SK-N-SH (cell line): ENCODE measurements at regions not wholly inside any gene's neighbourhood (a gene's known extent, or its start where the extent isn't known, plus 50 kb on each side); places are given as distances from the start of the nearest gene placed in this dataset.

Experiments used
- CTCF ChIA-PET: fragments of 300-600, 350-600 bp; formaldehyde crosslinking; extraction: SDS; loops from one replicate; lab custom pipeline; 2021; lab: Yijun Ruan, JAX
- POLR2A ChIA-PET: fragments of 350-600 bp; sonication (Branson Sonifier 250); formaldehyde crosslinking; extraction: SDS; loops from one replicate; lab custom pipeline; 2020; ENCODE audit warnings: antibody characterized with exemption, inconsistent platforms; lab: Yijun Ruan, JAX
- DNase-seq: peaks from one replicate; pipeline ENCODE4 v3.0.0; 2012
- H2AFZ ChIP-seq: fragments of 200-600 bp; sonication (generic); 2 replicates; pipeline ENCODE4 v1.8.1; 2016; ENCODE audit warnings: antibody characterized with exemption, mild to moderate bottlenecking, low read depth
- H3F3A ChIP-seq: fragments of 200-600 bp; sonication (generic); replicated peaks from 2 replicates; pipeline ENCODE3; 2016; ENCODE audit warnings: antibody characterized with exemption, mild to moderate bottlenecking; ENCODE audit not compliant: insufficient read depth
- H3K27ac ChIP-seq, 2 experiments: fragments of 200-500 bp in 1 of 2; fragments of 200-600 bp in 1 of 2; sonication (Bioruptor generic) in 1 of 2; sonication (generic), shearing (Covaris generic) in 1 of 2; 2 replicates each; pipeline versions ENCODE4 v1.5.1 to v1.6.1; 2014 to 2016; ENCODE audit warnings: low read depth in 2 of 2, inconsistent platforms in 1 of 2, low read length in 1 of 2, mild to moderate bottlenecking in 1 of 2, mixed read lengths in 1 of 2
- H3K27me3 ChIP-seq: fragments of 200-600 bp; sonication (generic), shearing (Covaris generic); 2 replicates; pipeline ENCODE4 v1.6.1; 2016; ENCODE audit warnings: mixed run types; ENCODE audit not compliant: insufficient read depth
- H3K36me3 ChIP-seq, 2 experiments: fragments of 200-500 bp in 1 of 2; fragments of 200-600 bp in 1 of 2; sonication (Bioruptor generic) in 1 of 2; sonication (generic) in 1 of 2; replicated peaks in 1 of 2; 2 replicates each; pipeline versions ENCODE3 to v1.5.1; 2014 to 2016; ENCODE audit warnings: low read length in 1 of 2, mild to moderate bottlenecking in 1 of 2; ENCODE audit not compliant: insufficient read depth in 2 of 2, control insufficient read depth in 1 of 2
- H3K4me1 ChIP-seq, 2 experiments: fragments of 200-500 bp in 1 of 2; fragments of 200-600 bp in 1 of 2; sonication (Bioruptor generic) in 1 of 2; sonication (generic), shearing (Covaris generic) in 1 of 2; 2 replicates each; pipeline versions ENCODE4 v1.5.1 to v1.6.1; 2014 to 2016; ENCODE audit warnings: low read depth in 1 of 2, low read length in 1 of 2, mixed run types in 1 of 2; ENCODE audit not compliant: insufficient read depth in 2 of 2, control insufficient read depth in 1 of 2
- H3K4me2 ChIP-seq: fragments of 200-600 bp; sonication (generic), shearing (Covaris generic); 2 replicates; pipeline ENCODE4 v1.6.1; 2017; ENCODE audit warnings: mixed run types
- H3K4me3 ChIP-seq, 2 experiments: fragments of 200-500 bp in 1 of 2; fragments of 200-600 bp in 1 of 2; sonication (Bioruptor generic) in 1 of 2; sonication (generic), shearing (Covaris generic) in 1 of 2; 2 replicates each; pipeline versions ENCODE4 v1.5.1 to v1.8.1; 2014 to 2016; ENCODE audit warnings: low read depth in 2 of 2, inconsistent platforms in 1 of 2, low read length in 1 of 2, mild to moderate bottlenecking in 1 of 2, mixed read lengths in 1 of 2, moderate library complexity in 1 of 2
- H3K79me2 ChIP-seq: fragments of 200-600 bp; sonication (generic); 2 replicates; pipeline ENCODE4 v1.8.1; 2017; ENCODE audit warnings: mild to moderate bottlenecking; ENCODE audit not compliant: insufficient read depth
- H3K9ac ChIP-seq: fragments of 200-600 bp; sonication (generic); 2 replicates; pipeline ENCODE4 v1.6.1; 2017; ENCODE audit warnings: mixed run types
- H3K9me2 ChIP-seq: fragments of 200-600 bp; sonication (generic); 2 replicates; pipeline ENCODE4 v1.6.1; 2017; ENCODE audit warnings: mixed run types
- H3K9me3 ChIP-seq: fragments of 200-600 bp; sonication (generic); 2 replicates; pipeline ENCODE4 v1.6.1; 2017; ENCODE audit warnings: mixed run types, mild to moderate bottlenecking, moderate library complexity
- H4K20me1 ChIP-seq: fragments of 200-600 bp; sonication (generic); 2 replicates; pipeline ENCODE4 v1.6.1; 2017; ENCODE audit warnings: mild to moderate bottlenecking, mixed run types; ENCODE audit not compliant: insufficient read depth
- ELF1 ChIP-seq: IDR thresholded peaks from 2 replicates; pipeline ENCODE4 v1.4.0; 2012
- EZH2phosphoT487 ChIP-seq: fragments of 200-600 bp; sonication (generic); IDR thresholded peaks from 2 replicates; pipeline ENCODE4 v1.6.1; 2017; ENCODE audit warnings: low read depth, mixed run types, mild to moderate bottlenecking, antibody characterized with exemption, moderate library complexity, borderline replicate concordance
- FOSL2 ChIP-seq: IDR thresholded peaks from 2 replicates; pipeline ENCODE4 v1.4.0; 2012; ENCODE audit warnings: low read depth, mild to moderate bottlenecking, moderate library complexity, borderline replicate concordance
- FOXJ3 ChIP-seq: sonication (generic); formaldehyde crosslinking; IDR thresholded peaks from 2 replicates; pipeline ENCODE4 v1.5.1; 2020; ENCODE audit warnings: mild to moderate bottlenecking, missing genetic modification reagents
- FOXM1 ChIP-seq: IDR thresholded peaks from 2 replicates; pipeline ENCODE4 v1.4.0; 2012; ENCODE audit warnings: low read depth, mild to moderate bottlenecking
- GATA2 ChIP-seq: sonication (generic); formaldehyde crosslinking; IDR thresholded peaks from 2 replicates; pipeline ENCODE4 v1.5.0; 2020; ENCODE audit warnings: mild to moderate bottlenecking, missing genetic modification reagents
- MEF2A ChIP-seq: IDR thresholded peaks from 2 replicates; pipeline ENCODE4 v1.4.0; 2012; ENCODE audit warnings: low read depth, borderline replicate concordance
- NFIC ChIP-seq: IDR thresholded peaks from 2 replicates; pipeline ENCODE4 v1.4.0; 2012; ENCODE audit warnings: borderline replicate concordance
- RAD21 ChIP-seq: IDR thresholded peaks from 2 replicates; pipeline ENCODE4 v1.6.1; 2012; ENCODE audit warnings: mild to moderate bottlenecking, low read length
- RFX5 ChIP-seq: IDR thresholded peaks from 2 replicates; pipeline ENCODE4 v1.6.1; 2012; ENCODE audit warnings: mild to moderate bottlenecking, improper control_type of control experiment, low read length
- RXRA ChIP-seq: IDR thresholded peaks from 2 replicates; pipeline ENCODE4 v1.4.0; 2012; ENCODE audit warnings: low read depth, mild to moderate bottlenecking, borderline replicate concordance
- SIN3A ChIP-seq: IDR thresholded peaks from 2 replicates; pipeline ENCODE4 v1.6.1; 2012; ENCODE audit warnings: low read depth, mild to moderate bottlenecking, low read length, moderate library complexity, borderline replicate concordance
- TAF1 ChIP-seq: IDR thresholded peaks from 2 replicates; pipeline ENCODE4 v1.6.1; 2012; ENCODE audit warnings: low read depth, mild to moderate bottlenecking, low read length, moderate library complexity, borderline replicate concordance
- TEAD4 ChIP-seq: IDR thresholded peaks from 2 replicates; pipeline ENCODE4 v1.4.0; 2012; ENCODE audit warnings: mild to moderate bottlenecking, borderline replicate concordance; ENCODE audit not compliant: insufficient read depth
- YY1 ChIP-seq: IDR thresholded peaks from 2 replicates; pipeline ENCODE4 v1.4.0; 2012; ENCODE audit warnings: low read depth, mild to moderate bottlenecking
- WGBS: methylation state at CpG from one replicate; pipeline ENCODE4 v1.1.6; 2017; ENCODE audit warnings: low lambda C conversion rate; 5-methylcytosine and 5-hydroxymethylcytosine counted together
- TF ChIP-seq, protein P1 (sequence below): IDR thresholded peaks from 2 replicates; pipeline ENCODE4 v1.6.1; 2012; ENCODE audit warnings: mild to moderate bottlenecking, low read depth, low read length, moderate library complexity
- TF ChIP-seq, protein P2 (sequence below): IDR thresholded peaks from 2 replicates; pipeline ENCODE4 v1.4.0; 2012; ENCODE audit warnings: low read depth, borderline replicate concordance
- TF ChIP-seq, protein P3 (sequence below): IDR thresholded peaks from 2 replicates; pipeline ENCODE4 v1.4.0; 2012; ENCODE audit warnings: low read depth
- TF ChIP-seq, protein P4 (sequence below): IDR thresholded peaks from 2 replicates; pipeline ENCODE4 v1.4.0; 2012; ENCODE audit warnings: low read depth, borderline replicate concordance

DNA sequence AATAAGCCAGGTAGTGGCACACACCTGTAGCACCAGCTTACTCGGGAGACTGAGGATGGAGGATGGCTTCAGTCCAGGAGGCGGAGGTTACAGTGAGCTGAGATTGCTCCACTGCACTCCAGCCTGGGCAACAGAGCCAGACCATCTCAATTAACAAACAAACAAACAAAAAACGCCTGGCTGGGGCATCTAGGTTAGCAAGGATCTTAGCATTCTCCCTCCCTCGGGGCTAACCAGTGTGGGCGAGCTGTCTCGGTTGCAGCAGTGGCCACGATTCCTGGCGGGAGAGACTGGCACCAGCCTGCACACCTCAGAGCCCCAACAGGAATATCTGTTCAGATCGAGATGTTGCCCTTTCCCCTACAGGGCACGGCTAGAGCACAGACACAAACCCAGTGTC lies 91.3 kb upstream of the KCTD7 start:
- H4K20me1 ChIP-seq, result no peaks in the 10 kb centered on the region
- no peaks in the 10 kb centered on the region for H3K9me2 ChIP-seq
- POLR2A ChIA-PET, result no interaction called here
- H3F3A ChIP-seq, result peaks cover 6% of the 10 kb centered on the region
- CTCF ChIA-PET, result interaction anchor here (1.5 to 5.1 kb wide), 2 partner anchors 15 to 19 kb away, joined by 5 to 26 read pairs; no protein-coding TSS in a partner anchor
- 82% methylated on average over 10 of the region's 10 CpGs for WGBS
- H3K36me3 ChIP-seq, result peaks cover 0 to 3% of the 10 kb centered on the region in 2 experiments
- no peak for DNase-seq
- no peak overlapping the region for H3K27ac ChIP-seq
- no peak overlapping the region for H2AFZ ChIP-seq
- no peak for TF ChIP-seq SIN3A
- TF ChIP-seq TEAD4, result no peak
- TF ChIP-seq, protein P1, sequence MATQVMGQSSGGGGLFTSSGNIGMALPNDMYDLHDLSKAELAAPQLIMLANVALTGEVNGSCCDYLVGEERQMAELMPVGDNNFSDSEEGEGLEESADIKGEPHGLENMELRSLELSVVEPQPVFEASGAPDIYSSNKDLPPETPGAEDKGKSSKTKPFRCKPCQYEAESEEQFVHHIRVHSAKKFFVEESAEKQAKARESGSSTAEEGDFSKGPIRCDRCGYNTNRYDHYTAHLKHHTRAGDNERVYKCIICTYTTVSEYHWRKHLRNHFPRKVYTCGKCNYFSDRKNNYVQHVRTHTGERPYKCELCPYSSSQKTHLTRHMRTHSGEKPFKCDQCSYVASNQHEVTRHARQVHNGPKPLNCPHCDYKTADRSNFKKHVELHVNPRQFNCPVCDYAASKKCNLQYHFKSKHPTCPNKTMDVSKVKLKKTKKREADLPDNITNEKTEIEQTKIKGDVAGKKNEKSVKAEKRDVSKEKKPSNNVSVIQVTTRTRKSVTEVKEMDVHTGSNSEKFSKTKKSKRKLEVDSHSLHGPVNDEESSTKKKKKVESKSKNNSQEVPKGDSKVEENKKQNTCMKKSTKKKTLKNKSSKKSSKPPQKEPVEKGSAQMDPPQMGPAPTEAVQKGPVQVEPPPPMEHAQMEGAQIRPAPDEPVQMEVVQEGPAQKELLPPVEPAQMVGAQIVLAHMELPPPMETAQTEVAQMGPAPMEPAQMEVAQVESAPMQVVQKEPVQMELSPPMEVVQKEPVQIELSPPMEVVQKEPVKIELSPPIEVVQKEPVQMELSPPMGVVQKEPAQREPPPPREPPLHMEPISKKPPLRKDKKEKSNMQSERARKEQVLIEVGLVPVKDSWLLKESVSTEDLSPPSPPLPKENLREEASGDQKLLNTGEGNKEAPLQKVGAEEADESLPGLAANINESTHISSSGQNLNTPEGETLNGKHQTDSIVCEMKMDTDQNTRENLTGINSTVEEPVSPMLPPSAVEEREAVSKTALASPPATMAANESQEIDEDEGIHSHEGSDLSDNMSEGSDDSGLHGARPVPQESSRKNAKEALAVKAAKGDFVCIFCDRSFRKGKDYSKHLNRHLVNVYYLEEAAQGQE, result no peak
- TF ChIP-seq FOSL2, result no peak
- no peak for TF ChIP-seq FOXM1
- TF ChIP-seq TAF1, result no peak
- no peak for TF ChIP-seq MEF2A
- TF ChIP-seq, protein P2, sequence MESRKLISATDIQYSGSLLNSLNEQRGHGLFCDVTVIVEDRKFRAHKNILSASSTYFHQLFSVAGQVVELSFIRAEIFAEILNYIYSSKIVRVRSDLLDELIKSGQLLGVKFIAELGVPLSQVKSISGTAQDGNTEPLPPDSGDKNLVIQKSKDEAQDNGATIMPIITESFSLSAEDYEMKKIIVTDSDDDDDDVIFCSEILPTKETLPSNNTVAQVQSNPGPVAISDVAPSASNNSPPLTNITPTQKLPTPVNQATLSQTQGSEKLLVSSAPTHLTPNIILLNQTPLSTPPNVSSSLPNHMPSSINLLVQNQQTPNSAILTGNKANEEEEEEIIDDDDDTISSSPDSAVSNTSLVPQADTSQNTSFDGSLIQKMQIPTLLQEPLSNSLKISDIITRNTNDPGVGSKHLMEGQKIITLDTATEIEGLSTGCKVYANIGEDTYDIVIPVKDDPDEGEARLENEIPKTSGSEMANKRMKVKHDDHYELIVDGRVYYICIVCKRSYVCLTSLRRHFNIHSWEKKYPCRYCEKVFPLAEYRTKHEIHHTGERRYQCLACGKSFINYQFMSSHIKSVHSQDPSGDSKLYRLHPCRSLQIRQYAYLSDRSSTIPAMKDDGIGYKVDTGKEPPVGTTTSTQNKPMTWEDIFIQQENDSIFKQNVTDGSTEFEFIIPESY, result no peak
- no peak for TF ChIP-seq RAD21
- no peak for TF ChIP-seq RFX5
- no peak for TF ChIP-seq ELF1
- no peak for TF ChIP-seq FOXJ3 (CRISPR knock-in tag)
- TF ChIP-seq, protein P3, sequence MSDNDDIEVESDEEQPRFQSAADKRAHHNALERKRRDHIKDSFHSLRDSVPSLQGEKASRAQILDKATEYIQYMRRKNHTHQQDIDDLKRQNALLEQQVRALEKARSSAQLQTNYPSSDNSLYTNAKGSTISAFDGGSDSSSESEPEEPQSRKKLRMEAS, result no peak
- TF ChIP-seq NFIC, result no peak
- TF ChIP-seq YY1, result no peak
- TF ChIP-seq, protein P4, sequence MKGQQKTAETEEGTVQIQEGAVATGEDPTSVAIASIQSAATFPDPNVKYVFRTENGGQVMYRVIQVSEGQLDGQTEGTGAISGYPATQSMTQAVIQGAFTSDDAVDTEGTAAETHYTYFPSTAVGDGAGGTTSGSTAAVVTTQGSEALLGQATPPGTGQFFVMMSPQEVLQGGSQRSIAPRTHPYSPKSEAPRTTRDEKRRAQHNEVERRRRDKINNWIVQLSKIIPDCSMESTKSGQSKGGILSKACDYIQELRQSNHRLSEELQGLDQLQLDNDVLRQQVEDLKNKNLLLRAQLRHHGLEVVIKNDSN, result no peak
- no peak for TF ChIP-seq EZH2phosphoT487
- no peak for TF ChIP-seq RXRA
- TF ChIP-seq GATA2 (CRISPR knock-in tag), result no peak
- H3K4me3 ChIP-seq, result no peak overlapping the region
- H3K9ac ChIP-seq, result no peak overlapping the region
- H3K9me3 ChIP-seq, result no peaks in the 10 kb centered on the region
- H3K79me2 ChIP-seq, result no peaks in the 10 kb centered on the region; the same call in 1 of the 2 replicates
- no peaks in the 10 kb centered on the region for H3K27me3 ChIP-seq
- no peak overlapping the region for H3K4me2 ChIP-seq
- no peaks in the 10 kb centered on the region for H3K4me1 ChIP-seq
